HG03342 (cell line): ENCODE measurements at regions not wholly inside any gene's neighbourhood (a gene's known extent, or its start where the extent isn't known, plus 50 kb on each side); places are given as distances from the start of the nearest gene placed in this dataset.

Experiments used
- ATAC-seq: cut with Tn5 transposase; IDR thresholded peaks from one replicate; pipeline ENCODE4 v1.9.1; 2021; ENCODE audit warnings: mild to moderate bottlenecking, moderate library complexity; ENCODE audit not compliant: unreplicated experiment

GRCh38 chr15:94177112-94177511, 54.2 kb upstream of the MCTP2 start:
- no peak for ATAC-seq

GRCh38 chr15:94175420-94175819, 55.9 kb upstream of the MCTP2 start:
- no peak for ATAC-seq

DNA sequence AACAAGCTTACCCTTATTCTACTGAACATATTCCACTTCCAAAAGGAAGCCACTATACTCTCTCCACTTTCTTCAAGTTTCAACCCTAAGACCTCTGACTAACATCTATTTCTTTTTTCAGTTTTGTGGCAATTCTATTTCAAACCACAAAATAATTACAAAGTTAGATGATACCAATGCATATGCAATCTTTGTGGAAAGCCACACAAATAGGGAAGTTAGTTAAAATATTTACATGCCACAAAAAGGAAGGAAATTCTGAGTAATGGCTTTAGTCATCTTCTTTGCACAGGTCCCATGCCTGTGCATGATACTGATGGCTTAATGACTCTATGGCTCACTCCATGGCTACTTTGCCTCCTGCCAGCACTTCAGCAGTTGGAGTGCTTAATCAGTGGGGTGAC, 57.0 kb upstream of the MCTP2 start:
- peak; percentile 95 for ATAC-seq

GRCh38 chr15:94168250-94168649, 63.1 kb upstream of the MCTP2 start:
- ATAC-seq, result no peak

DNA sequence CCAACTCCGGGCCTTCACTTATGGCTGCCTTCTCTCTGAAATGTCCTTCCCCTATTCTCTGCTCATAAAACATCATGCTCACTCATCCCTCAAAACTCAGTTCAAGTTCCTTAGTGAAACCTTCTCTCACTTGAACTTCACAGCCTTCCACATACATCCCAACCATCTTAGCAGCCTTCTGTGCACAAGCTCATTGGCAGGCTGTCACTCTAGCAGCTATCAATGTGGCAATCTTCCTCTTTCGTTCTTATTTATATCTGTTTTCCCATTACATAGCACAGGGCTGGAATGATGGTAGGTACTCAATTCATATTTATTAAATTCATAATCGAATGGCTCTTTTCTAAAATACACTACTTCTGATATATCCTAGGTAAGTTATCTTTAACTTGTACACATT, 66.4 kb upstream of the MCTP2 start:
- ATAC-seq, result no peak

DNA sequence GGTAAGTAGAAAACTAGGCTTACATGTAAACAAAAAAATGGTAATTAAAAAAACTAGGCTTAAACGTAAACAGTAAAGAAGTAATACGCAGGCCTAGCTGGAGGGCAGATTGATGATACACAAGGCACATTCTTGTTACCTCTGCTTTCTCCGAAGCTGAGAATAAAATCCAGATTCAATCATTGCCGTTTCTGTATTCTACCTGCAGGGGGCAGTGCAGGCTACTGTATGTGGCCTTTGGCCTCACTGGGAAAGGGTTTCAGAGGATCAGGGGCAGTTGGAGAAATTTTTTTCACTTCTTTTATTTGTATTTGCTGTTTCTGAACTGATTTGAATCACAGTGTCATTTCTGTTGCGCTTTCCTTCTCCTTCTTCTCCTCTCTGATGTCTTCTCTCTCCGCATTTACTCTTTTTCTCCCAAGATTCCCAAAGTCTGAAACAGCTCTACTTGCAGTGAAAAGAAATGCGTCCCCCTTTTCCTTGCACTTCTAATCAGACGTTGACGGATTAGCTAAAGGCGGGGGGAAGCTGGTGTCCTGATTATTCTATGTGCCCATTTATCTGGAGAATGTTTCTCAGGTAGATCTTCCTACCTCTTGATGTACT, 67.1 kb upstream of the MCTP2 start:
- peak; percentile 54 for ATAC-seq

GRCh38 chr15:94162939-94163338, 68.4 kb upstream of the MCTP2 start:
- no peak for ATAC-seq

DNA sequence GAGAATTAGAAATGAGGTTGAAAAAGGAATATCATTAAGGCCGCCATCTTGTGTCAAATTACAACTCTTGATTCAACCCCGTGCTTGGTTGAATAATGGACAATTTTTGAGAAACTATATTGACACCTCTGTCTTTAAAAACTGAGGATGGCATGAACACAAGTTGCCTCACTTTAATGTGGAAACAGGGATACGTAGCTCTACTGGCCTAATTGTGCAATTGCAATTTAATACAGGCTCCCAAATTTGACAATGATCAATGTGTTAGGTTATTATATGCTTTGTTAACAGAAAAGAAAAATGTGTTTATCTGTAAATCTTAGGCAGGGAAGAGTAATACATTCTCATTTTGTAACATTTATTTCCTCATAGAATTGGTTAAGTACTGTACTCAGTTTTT, 77.1 kb upstream of the MCTP2 start:
- ATAC-seq, result no peak

DNA sequence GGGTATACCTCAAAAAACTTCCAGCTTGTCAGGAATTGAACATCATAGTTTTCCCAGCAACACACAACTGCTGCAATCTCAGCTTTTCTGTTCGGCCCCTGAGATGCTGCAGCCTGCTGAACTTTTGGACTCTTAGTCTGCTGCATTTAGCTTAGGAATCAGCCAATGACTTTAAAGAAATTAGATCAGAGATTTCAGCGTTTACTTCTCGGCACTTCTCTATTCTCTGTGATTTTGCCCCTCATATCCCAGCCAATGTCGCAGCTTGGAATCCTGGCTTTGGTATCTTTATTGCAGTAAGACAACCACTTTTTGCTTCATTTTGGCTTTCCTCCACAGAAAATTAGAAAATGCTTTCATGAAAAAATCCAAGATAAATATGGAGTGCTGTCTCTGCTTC, 86.3 kb upstream of the MCTP2 start:
- ATAC-seq, result no peak

DNA sequence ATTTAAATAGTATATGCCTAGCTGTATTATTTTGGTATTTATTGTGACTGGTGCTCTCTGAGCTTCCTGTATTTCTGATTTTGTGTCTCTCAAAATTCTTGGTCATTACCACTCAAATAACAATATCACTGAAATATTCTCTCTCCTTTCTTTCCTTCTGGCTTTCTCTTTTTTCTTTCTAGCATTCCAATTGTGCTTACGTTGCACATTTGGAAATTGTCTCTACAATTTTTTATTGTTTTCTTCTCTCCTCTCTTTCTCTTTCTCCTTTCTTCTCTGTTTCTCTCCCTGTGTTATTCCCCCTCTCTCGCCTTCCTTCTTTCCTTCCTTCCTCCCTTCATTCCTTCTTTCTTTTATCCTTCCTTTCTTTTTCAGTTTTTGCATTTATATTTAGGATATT, 89.6 kb upstream of the MCTP2 start:
- ATAC-seq, result no peak

DNA sequence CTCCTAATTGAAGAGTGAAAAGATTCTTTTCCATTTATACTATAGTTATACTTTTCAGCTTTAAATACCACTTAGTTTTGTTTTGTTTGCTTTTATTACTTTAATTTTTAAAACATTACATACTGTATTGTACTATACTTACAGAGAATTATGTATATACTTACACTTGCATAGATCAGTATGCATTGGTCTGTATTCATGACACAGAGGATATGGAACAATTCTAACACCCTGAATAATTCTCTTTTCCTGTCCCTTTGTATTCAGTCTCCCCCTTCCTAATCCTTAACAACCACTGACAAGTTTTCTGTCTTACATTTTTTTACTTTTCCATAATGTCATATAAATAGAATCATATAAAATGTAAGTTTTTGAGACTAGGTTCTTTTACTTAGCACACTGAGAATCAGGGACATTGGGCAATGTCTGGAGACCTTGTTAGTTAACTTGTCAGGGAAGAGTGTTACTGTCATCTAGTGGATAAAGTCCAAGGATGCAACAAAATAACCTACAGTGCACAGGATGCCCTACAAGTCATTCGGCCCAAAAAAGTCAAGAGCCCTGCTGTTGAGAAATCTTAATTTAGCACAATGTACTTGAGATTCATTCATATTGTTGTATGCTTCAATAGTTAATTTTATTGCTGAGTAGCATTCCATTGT, 95.7 kb upstream of the MCTP2 start:
- ATAC-seq, result no peak

GRCh38 chr15:94131875-94132274, 99.5 kb upstream of the MCTP2 start:
- ATAC-seq, result no peak

- no peak for ATAC-seq
These were observed 100.9 kb upstream of the MCTP2 start for GRCh38 chr15:94130504-94130903.

- no peak for ATAC-seq
These were observed 104.4 kb upstream of the MCTP2 start for GRCh38 chr15:94127006-94127405.

DNA sequence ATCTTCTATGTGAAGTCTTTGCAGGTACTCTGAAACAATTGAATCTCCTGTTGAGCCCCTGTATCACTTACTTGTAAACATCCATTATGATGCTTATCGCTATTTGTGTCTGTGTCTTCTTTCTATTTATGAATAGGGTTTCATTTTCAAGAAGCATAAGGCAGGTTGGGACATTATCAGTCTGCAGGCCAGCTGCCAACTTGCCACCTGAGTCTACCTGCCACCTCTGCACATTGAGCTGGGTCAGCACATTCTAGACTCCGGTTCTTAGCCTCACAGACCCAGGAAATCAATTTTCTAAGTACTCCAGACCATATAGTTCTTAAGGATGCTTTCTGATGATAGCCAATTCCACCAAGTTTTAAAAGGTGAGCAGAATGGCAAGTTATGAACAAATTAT, 105.7 kb upstream of the MCTP2 start:
- ATAC-seq, result no peak

DNA sequence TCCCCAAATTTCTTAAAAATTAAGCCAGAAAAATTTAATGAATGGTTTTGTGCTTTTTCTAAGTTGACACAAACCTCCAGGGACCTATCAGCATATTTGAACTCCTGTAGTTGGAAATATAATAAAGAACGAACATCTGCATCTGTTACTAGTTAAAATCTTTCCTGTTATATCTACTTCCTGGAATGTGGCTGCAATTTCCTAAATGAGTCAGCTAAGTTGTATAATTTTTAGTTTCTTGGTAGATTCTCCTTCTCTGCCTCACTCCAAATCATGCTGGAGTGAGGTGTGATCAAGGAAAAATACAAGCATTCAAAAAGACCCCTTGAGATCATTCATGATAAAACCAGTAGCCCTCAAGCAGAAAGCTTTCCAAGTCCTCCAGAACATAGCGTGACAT, 106.2 kb upstream of the MCTP2 start:
- no peak for ATAC-seq

- ATAC-seq, result no peak
These were observed 108.8 kb upstream of the MCTP2 start for GRCh38 chr15:94122516-94122915.

DNA sequence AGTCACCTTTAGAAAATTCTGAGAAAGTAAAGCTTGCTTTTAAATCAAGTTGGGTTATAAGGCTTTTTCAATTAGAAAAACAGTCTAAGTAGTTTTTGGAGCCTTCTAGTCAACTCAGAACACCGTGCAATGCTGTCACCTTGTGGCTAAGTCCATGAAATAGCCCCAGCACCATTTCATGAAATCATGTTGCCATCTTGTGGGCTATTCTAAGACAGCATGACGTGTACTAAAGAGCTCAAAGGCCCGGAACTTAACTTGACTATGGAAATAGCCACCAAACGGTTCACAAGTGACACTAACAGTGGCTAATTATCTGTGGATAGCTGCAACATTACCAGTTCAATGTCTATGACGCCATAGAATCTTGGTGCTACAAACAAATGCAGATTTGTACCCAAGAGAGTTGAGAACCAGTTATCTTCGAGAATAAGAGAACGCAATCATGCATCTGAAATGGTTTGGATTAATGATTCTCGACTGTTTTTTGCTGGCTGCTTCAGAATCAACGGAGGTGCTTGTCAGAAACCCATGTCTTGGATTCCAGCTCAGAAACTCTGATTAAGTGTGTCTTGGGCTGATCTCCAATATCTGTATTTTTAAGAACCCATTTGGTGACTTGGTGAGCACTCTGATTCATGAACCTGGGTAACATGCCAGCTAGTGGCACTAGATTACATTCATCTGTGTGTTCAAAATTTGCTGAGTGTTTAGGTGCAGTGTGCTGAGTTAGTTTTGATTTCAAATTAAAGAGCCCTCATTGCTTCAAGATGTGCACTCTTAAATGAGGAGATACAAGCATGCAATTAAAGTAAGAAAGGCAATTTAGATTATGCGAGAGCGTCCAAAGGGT, 111.2 kb upstream of the MCTP2 start:
- ATAC-seq, result peak; percentile 100

DNA sequence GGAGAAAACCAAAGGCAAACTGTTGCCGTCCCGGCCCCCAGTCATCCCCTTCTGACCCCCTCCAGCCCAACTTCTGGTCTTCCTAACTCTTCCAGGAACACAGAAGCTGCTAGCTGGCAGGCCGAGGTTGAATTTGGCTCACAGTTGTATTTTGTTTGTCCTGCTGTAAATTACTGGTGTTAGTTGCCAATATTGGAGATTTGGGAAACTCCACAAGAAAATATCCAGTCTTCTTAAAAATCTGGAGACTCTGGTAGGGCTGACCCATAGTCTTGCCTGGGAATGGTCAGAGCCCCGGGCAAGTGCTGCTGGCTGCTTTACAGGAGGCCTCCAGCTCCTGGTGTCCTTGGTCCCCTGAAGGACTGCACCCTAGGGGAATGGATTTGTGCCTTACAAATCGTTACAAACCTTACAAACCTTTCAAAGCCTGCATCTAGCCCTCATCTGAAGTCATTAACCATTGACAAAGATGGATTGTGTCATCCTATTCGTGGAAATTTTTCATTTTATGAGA, 112.0 kb upstream of the MCTP2 start:
- ATAC-seq, result no peak

DNA sequence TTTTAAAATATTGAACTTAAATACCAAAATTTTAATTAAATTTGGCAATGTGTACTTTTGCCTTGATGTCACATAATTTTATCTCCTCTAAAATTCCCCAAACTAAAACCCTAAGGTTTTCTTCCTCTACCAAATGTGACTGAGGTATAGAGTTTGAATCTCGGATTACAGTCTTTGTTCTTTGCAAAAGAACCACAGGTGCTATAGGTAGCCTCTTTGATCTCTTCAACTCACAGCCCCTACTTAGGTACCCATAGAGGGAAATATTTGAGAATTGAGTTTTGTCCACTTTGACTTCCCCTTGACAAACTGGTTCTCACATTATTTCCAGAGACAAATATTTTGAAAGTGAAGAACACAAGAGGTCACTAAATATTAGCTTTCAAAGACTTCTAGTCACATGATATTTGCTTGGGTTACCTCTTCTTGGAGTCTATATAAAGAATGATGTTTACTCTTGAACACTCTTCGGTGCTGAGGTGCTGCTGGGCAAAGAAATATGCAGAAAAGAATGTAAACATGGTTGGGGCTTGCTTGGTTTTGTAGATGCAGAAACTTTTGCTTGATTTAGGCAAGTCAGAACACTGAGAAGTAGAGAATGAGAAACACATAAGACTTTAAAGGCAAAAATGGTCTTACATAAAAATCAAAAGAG, 120.8 kb upstream of the MCTP2 start:
- no peak for ATAC-seq

- ATAC-seq, result no peak
These were observed 123.7 kb upstream of the MCTP2 start for GRCh38 chr15:94107652-94108051.
